ENCODE measurements at regions not wholly inside any gene's neighbourhood (a gene's known extent, or its start where the extent isn't known, plus 50 kb on each side); places are given as distances from the start of the nearest gene placed in this dataset.

DNA sequence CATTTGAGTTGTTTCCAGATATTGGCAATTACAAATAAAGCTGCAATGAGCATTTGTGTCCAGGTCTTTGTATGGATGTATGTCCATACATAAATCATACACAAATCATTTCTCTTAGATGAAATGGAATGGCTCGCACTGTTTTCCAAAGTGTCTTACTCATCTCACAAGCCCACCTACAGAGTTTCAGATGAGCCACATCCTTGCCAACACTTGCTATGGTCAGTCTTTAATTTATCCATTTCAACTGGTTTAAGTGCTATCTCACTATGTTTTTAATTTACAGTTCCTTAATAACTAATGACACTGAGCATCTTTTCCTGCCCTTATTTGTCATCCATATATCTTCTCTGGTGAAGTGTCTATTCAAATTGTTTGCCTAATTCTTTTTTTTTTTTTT, 132.9 kb upstream of the DIO3 start:
- H3K27ac ChIP-seq (ENCODE audit: low read length), result no peak overlapping the region
- H3K27me3 ChIP-seq (ENCODE audit: control insufficient read depth, insufficient read depth, low read length), result no peaks in the 10 kb centered on the region
- no peaks in the 10 kb centered on the region for H3K4me1 ChIP-seq (ENCODE audit: control insufficient read depth, insufficient read depth, low read length)
- DNase-seq (ENCODE audit: low read depth, low spot score), result no peak
- no CpG with 5 or more reads among the region's 1 CpG for WGBS (ENCODE audit: insufficient coverage, insufficient read length)
- no peak overlapping the region for H3K4me3 ChIP-seq (ENCODE audit: low read length)
- no peaks in the 10 kb centered on the region for H3K36me3 ChIP-seq (ENCODE audit: control insufficient read depth, insufficient read depth, low read length)
- no peaks in the 10 kb centered on the region for H3K9me3 ChIP-seq (ENCODE audit: control insufficient read depth, insufficient read depth, low read length)

DNA sequence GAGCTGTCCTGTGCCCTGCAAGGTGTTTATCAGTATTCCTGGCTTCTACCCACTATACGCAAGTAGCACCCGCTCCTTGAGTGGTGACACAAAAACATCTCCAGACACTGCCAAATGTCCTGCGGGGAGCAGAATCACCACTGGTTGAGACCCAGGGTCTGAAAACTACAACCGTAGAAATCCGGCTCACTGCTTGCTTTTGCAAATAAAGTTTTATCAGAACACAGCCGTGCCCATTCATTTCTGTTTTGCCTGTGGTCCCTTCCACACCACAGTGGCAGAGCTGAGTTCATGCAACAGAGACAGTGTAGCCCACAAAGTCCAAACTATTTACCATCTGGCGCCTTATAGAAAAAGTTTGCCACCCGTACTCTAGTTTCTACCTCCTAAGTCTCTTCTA, 125.7 kb upstream of the DIO3 start:
- no peak overlapping the region for H3K27ac ChIP-seq (ENCODE audit: low read length)
- WGBS (ENCODE audit: insufficient coverage, insufficient read length), result no CpG with 5 or more reads among the region's 8 CpGs
- no peaks in the 10 kb centered on the region for H3K4me1 ChIP-seq (ENCODE audit: control insufficient read depth, insufficient read depth, low read length)
- H3K36me3 ChIP-seq (ENCODE audit: control insufficient read depth, insufficient read depth, low read length), result no peaks in the 10 kb centered on the region
- no peaks in the 10 kb centered on the region for H3K27me3 ChIP-seq (ENCODE audit: control insufficient read depth, insufficient read depth, low read length)
- no peaks in the 10 kb centered on the region for H3K9me3 ChIP-seq (ENCODE audit: control insufficient read depth, insufficient read depth, low read length)
- no peak overlapping the region for H3K4me3 ChIP-seq (ENCODE audit: low read length)
- DNase-seq (ENCODE audit: low read depth, low spot score), result no peak

DNA sequence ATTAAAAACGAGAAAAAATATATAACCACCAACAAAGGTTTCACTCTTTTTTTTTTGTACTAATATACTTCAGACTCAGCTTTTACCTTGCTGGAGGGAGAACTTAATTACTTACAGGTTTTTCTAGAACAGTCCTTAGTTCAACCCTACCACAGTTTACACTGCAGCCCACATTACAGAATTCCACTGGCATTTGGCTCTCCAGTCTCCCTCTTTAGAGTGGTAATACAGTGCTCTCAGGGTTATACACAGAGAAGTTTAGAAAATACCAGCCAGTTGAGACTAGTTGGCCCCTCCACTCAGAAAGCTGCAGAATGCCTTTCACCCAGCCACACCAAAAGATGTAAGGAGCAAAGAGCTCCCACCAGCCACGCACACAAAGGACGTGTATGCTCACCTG, 122.3 kb upstream of the DIO3 start:
- no peaks in the 10 kb centered on the region for H3K27me3 ChIP-seq (ENCODE audit: control insufficient read depth, insufficient read depth, low read length)
- H3K4me3 ChIP-seq (ENCODE audit: low read length), result no peak overlapping the region
- H3K27ac ChIP-seq (ENCODE audit: low read length), result no peak overlapping the region
- no CpG with 5 or more reads among the region's 3 CpGs for WGBS (ENCODE audit: insufficient coverage, insufficient read length)
- DNase-seq (ENCODE audit: low read depth, low spot score), result no peak
- no peaks in the 10 kb centered on the region for H3K9me3 ChIP-seq (ENCODE audit: control insufficient read depth, insufficient read depth, low read length)
- no peaks in the 10 kb centered on the region for H3K4me1 ChIP-seq (ENCODE audit: control insufficient read depth, insufficient read depth, low read length)
- H3K36me3 ChIP-seq (ENCODE audit: control insufficient read depth, insufficient read depth, low read length), result no peaks in the 10 kb centered on the region

DNA sequence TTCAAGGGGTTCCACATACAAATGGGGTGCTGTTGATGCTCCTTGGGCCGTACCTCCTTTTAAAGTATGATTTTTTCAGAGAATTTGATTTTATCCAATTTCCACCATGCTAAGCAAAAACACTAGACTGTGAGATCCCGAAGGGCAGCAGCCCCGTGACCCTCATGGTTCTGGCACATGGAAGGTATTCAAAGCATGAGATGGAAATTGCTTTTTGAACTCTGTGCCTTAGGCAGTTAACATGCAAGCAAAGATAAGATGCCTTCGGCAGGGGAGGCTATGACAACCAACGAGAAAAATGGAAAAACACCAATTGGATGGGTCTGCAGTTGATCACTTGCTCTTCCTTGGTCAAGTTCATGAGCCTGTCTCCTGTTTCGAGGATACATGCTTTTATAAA, 120.8 kb upstream of the DIO3 start:
- no peak overlapping the region for H3K27ac ChIP-seq (ENCODE audit: low read length)
- no peaks in the 10 kb centered on the region for H3K27me3 ChIP-seq (ENCODE audit: control insufficient read depth, insufficient read depth, low read length)
- H3K9me3 ChIP-seq (ENCODE audit: control insufficient read depth, insufficient read depth, low read length), result no peaks in the 10 kb centered on the region
- no CpG with 5 or more reads among the region's 6 CpGs for WGBS (ENCODE audit: insufficient coverage, insufficient read length)
- no peaks in the 10 kb centered on the region for H3K36me3 ChIP-seq (ENCODE audit: control insufficient read depth, insufficient read depth, low read length)
- no peak overlapping the region for H3K4me3 ChIP-seq (ENCODE audit: low read length)
- H3K4me1 ChIP-seq (ENCODE audit: control insufficient read depth, insufficient read depth, low read length), result no peaks in the 10 kb centered on the region
- no peak for DNase-seq (ENCODE audit: low read depth, low spot score)

DNA sequence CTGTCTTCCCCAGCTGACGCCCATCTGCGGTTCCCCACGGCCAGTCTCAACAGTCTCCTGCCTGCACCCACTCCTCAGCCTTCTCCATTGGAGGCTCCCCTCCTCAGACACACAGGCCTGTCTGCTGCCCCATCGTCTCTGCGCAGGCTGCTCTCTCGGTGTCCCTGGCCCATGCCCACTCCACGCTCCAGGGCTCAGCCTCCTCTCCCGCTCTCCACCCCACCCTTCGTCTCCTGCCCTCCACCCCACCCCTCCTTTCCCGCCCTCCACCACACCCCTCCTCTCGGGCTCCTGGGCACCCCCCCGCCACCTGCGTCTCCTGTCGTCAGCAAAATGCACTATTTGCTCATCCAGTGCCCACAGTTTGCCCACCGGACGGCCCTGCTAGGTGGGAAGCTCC, 119.6 kb upstream of the DIO3 start:
- Histone ChIP-seq H3K27me3 (ENCODE audit: control insufficient read depth, insufficient read depth, low read length) (no peaks in the 10 kb centered on the region), H3K36me3 (ENCODE audit: control insufficient read depth, insufficient read depth, low read length) (no peaks in the 10 kb centered on the region), H3K9me3 (ENCODE audit: control insufficient read depth, insufficient read depth, low read length) (no peaks in the 10 kb centered on the region), H3K27ac (ENCODE audit: low read length) (no peak overlapping the region), H3K4me3 (ENCODE audit: low read length) (no peak overlapping the region), H3K4me1 (ENCODE audit: control insufficient read depth, insufficient read depth, low read length) (no peaks in the 10 kb centered on the region)
- DNase-seq (ENCODE audit: low read depth, low spot score), result no peak
- WGBS (ENCODE audit: insufficient coverage, insufficient read length), result no CpG with 5 or more reads among the region's 16 CpGs

DNA sequence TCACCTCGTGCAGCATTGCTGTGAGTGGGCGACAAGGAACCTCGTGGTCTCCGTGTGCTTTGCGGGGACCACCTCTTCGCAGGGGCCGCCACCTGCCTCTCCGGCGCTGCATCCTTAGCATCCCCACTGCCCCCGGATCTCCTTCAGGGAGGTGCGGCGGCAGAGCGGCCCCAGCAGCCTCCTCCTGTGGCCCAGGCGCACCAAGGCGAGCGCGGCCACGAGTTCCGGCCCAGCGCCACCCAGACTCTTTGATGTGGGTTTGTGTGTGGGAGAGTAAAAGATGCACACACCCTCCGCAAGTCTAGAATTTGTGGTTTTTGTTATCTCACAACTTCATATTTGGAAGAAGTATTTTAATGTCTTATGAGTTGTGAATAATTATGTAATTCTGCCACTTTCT, 118.8 kb upstream of the DIO3 start:
- WGBS (ENCODE audit: insufficient coverage, insufficient read length), result no CpG with 5 or more reads among the region's 21 CpGs
- no peaks in the 10 kb centered on the region for H3K36me3 ChIP-seq (ENCODE audit: control insufficient read depth, insufficient read depth, low read length)
- H3K4me3 ChIP-seq (ENCODE audit: low read length), result no peak overlapping the region
- H3K9me3 ChIP-seq (ENCODE audit: control insufficient read depth, insufficient read depth, low read length), result no peaks in the 10 kb centered on the region
- H3K27ac ChIP-seq (ENCODE audit: low read length), result no peak overlapping the region
- no peak for DNase-seq (ENCODE audit: low read depth, low spot score)
- H3K4me1 ChIP-seq (ENCODE audit: control insufficient read depth, insufficient read depth, low read length), result no peaks in the 10 kb centered on the region
- no peaks in the 10 kb centered on the region for H3K27me3 ChIP-seq (ENCODE audit: control insufficient read depth, insufficient read depth, low read length)

DNA sequence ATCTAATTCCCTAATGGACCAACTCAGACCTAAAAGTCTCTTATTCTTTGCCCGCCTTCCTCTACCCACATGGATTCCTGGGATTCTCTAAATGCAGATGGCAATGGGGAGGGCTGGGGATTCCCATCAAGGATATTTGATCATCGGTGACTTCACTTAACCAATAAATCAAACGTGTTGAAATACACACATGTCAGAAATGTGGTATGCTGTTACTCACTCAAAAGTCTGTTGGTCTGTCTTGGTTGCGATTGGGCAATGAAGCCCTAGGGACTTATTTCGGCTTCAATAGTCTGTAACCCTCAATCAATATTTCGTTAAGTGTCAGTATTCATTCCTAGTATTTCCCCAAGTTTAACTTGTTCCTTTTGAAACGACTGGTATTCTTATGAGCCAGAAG, 117.2 kb upstream of the DIO3 start:
- WGBS (ENCODE audit: insufficient coverage, insufficient read length), result no CpG with 5 or more reads among the region's 7 CpGs

DNA sequence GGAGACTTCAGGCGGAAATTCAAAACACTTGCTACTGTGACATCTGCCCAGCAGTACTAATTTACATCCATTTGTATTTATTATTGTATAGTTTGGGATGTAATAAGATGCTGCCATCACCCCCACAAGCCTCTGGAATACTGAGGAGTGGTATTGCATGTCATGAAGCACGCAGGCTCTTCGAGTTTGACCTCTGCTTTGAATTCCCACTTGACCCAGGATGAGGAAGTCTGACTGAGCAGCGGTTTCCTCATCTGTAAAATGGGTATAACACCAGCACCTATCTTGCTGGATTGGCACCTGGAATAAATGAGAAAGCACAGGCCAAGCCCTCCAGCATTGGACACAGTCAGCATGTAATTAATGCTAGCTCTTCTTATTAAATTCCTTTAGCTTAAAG, 116.0 kb upstream of the DIO3 start:
- WGBS (ENCODE audit: insufficient coverage, insufficient read length), result no CpG with 5 or more reads among the region's 4 CpGs
- no peak for DNase-seq (ENCODE audit: low read depth, low spot score)
- Histone ChIP-seq H3K27me3 (ENCODE audit: control insufficient read depth, insufficient read depth, low read length) (no peaks in the 10 kb centered on the region), H3K4me1 (ENCODE audit: control insufficient read depth, insufficient read depth, low read length) (no peaks in the 10 kb centered on the region), H3K9me3 (ENCODE audit: control insufficient read depth, insufficient read depth, low read length) (no peaks in the 10 kb centered on the region), H3K4me3 (ENCODE audit: low read length) (no peak overlapping the region), H3K27ac (ENCODE audit: low read length) (no peak overlapping the region), H3K36me3 (ENCODE audit: control insufficient read depth, insufficient read depth, low read length) (no peaks in the 10 kb centered on the region)

More for the DNA sequence above, 117.2 kb upstream of the DIO3 start:
- H3K4me3 ChIP-seq (ENCODE audit: low read length), result no peak overlapping the region
- H3K36me3 ChIP-seq (ENCODE audit: control insufficient read depth, insufficient read depth, low read length), result no peaks in the 10 kb centered on the region
- no peaks in the 10 kb centered on the region for H3K27me3 ChIP-seq (ENCODE audit: control insufficient read depth, insufficient read depth, low read length)
- H3K27ac ChIP-seq (ENCODE audit: low read length), result no peak overlapping the region
- no peaks in the 10 kb centered on the region for H3K9me3 ChIP-seq (ENCODE audit: control insufficient read depth, insufficient read depth, low read length)
- no peaks in the 10 kb centered on the region for H3K4me1 ChIP-seq (ENCODE audit: control insufficient read depth, insufficient read depth, low read length)
- DNase-seq (ENCODE audit: low read depth, low spot score), result no peak

DNA sequence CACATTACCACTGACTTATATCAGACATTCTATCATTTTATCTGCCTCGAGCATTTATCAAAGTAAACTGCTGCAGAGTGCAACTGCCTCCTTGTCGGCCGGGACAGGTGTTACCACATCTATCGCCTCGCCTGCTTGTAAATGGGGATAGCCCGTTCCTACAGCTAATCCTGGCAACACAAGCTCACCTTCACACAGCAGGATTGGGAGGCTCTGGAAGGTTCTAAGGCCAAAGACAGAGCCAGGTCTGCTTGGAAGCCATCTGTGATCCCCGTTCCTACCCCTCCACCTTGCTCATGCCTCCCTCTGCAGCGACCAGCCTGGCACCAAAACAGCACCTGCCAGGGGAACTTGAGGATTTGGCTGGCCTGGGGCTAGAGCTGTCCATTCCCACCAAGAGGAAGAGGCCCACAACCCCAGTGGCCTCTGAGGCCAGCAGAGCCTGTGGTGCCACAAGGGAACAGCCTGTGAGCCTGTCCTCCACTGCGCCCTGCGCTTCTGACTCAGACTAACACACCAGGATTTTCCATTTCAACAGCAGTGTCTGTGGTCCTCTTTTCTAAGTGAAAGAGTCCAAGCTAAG, 114.8 kb upstream of the DIO3 start:
- Histone ChIP-seq H3K9me3 (ENCODE audit: control insufficient read depth, insufficient read depth, low read length) (no peaks in the 10 kb centered on the region), H3K27me3 (ENCODE audit: control insufficient read depth, insufficient read depth, low read length) (no peaks in the 10 kb centered on the region), H3K4me1 (ENCODE audit: control insufficient read depth, insufficient read depth, low read length) (no peaks in the 10 kb centered on the region), H3K27ac (ENCODE audit: low read length) (no peak overlapping the region), H3K4me3 (ENCODE audit: low read length) (no peak overlapping the region), H3K36me3 (ENCODE audit: control insufficient read depth, insufficient read depth, low read length) (no peaks in the 10 kb centered on the region)
- no peak for DNase-seq (ENCODE audit: low read depth, low spot score)
- WGBS (ENCODE audit: insufficient coverage, insufficient read length), result no CpG with 5 or more reads among the region's 10 CpGs

DNA sequence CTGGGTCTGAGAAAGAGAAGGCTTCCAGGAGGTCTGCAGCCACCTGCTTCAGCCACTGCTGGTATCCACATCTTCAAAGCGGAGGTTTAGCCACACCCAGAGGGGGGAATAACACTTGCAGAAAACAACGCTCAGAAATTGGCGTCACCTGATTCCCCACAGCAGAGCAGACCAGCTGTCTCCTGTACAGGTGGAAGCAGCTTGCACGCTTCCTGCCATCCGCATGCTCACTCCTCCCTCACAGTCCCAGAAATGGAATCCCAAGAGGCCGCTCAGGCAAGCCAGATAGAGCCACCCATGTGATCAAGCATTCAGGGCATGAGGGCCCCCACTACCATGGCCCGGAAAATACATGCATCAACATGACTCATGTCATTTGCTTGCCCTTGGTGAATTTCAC, 112.2 kb upstream of the DIO3 start:
- Histone ChIP-seq H3K4me3 (ENCODE audit: low read length) (no peak overlapping the region), H3K27me3 (ENCODE audit: control insufficient read depth, insufficient read depth, low read length) (no peaks in the 10 kb centered on the region), H3K36me3 (ENCODE audit: control insufficient read depth, insufficient read depth, low read length) (no peaks in the 10 kb centered on the region), H3K4me1 (ENCODE audit: control insufficient read depth, insufficient read depth, low read length) (no peaks in the 10 kb centered on the region), H3K9me3 (ENCODE audit: control insufficient read depth, insufficient read depth, low read length) (no peaks in the 10 kb centered on the region), H3K27ac (ENCODE audit: low read length) (no peak overlapping the region)
- no peak for DNase-seq (ENCODE audit: low read depth, low spot score)
- no CpG with 5 or more reads among the region's 7 CpGs for WGBS (ENCODE audit: insufficient coverage, insufficient read length)

DNA sequence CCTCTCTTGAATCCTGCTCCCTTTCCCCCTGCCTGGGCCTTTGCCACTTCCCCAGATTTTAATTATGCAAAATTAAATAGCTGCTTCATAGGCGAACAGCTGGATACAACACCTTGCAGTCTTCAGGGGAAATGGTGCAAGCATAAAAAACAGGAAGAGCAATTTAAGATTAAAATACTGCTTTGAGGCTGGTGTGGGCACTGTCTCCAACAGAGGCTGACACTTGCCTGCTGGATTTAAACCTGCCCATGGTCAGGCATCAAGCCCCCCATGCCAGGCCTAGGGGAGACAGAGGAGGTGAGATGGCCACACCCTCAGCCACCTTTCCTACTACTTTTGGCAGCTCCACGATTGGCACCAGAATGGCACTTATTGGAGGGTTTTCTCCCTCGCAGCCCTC, 110.1 kb upstream of the DIO3 start:
- DNase-seq (ENCODE audit: low read depth, low spot score), result no peak
- Histone ChIP-seq H3K27ac (ENCODE audit: low read length) (no peak overlapping the region), H3K9me3 (ENCODE audit: control insufficient read depth, insufficient read depth, low read length) (no peaks in the 10 kb centered on the region), H3K4me3 (ENCODE audit: low read length) (no peak overlapping the region), H3K4me1 (ENCODE audit: control insufficient read depth, insufficient read depth, low read length) (no peaks in the 10 kb centered on the region), H3K36me3 (ENCODE audit: control insufficient read depth, insufficient read depth, low read length) (no peaks in the 10 kb centered on the region), H3K27me3 (ENCODE audit: control insufficient read depth, insufficient read depth, low read length) (peaks cover 6% of the 10 kb centered on the region)
- no CpG with 5 or more reads among the region's 3 CpGs for WGBS (ENCODE audit: insufficient coverage, insufficient read length)
